ENCODE measurements at regions not wholly inside any gene's neighbourhood (a gene's known extent, or its start where the extent isn't known, plus 50 kb on each side); places are given as distances from the start of the nearest gene placed in this dataset.

DNA sequence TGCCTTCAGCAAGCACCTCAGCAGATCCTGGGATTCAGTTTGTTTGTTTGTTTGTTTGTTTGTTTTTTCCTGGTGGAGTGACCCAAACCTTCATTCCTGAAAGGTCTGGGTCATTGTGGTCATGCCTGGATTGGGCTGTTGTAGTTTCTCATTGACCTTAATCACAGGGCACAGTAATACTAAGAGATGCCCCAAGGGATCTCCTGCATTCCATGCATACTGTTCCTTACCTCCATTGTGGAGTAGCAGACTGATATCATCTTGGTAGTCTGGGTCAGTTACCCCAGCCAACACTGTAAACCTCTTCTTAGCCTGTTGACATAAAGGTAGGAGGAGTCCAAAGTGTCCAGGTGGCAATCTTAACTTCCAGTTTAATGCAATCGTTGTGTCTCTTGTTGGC lies 1466.7 kb upstream of the CDH9 start:
- H3K23me2 ChIP-seq (ENCODE audit: low read depth, low read length): no peaks in the 10 kb centered on the region
- CTCF ChIA-PET (ENCODE audit: partially characterized antibody): no interaction called here
- POLR2A ChIA-PET (ENCODE audit: partially characterized antibody): no interaction called here
- TF ChIP-seq, protein P1, sequence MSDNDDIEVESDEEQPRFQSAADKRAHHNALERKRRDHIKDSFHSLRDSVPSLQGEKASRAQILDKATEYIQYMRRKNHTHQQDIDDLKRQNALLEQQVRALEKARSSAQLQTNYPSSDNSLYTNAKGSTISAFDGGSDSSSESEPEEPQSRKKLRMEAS (IDR thresholded peaks at IDR 0.05): no peak
- TF ChIP-seq CBX8 (IDR thresholded peaks at IDR 0.05; ENCODE audit: borderline replicate concordance, low read depth, low read length) (no peak), BCL11A (IDR thresholded peaks at IDR 0.05; ENCODE audit: low read depth in 2 of 2, low read length in 2 of 2) (no peak), GABPA (IDR thresholded peaks at IDR 0.05; ENCODE audit: borderline replicate concordance, insufficient read depth, low read length) (no peak), POLR2A (IDR thresholded peaks at IDR 0.05; ENCODE audit: control extremely low read depth in 1 of 2, low read depth in 2 of 2, low read length in 2 of 2) (no peak), EP300 (IDR thresholded peaks at IDR 0.05; ENCODE audit: borderline replicate concordance in 1 of 2, low read depth in 2 of 2, low read length in 2 of 2) (no peak), YY1 (IDR thresholded peaks at IDR 0.05; ENCODE audit: low read depth, low read length) (no peak), BACH1 (IDR thresholded peaks at IDR 0.05; ENCODE audit: low read length) (no peak), PHF8 (conservative IDR thresholded peaks at IDR 0.05; ENCODE audit: low read depth, low read length) (no peak), CEBPB (IDR thresholded peaks at IDR 0.05; ENCODE audit: low read depth, low read length) (no peak), RFX5 (IDR thresholded peaks at IDR 0.05; ENCODE audit: borderline replicate concordance, low read depth, low read length) (no peak), HDAC6 (IDR thresholded peaks at IDR 0.05; ENCODE audit: low read depth, low read length) (no peak), GTF2F1 (IDR thresholded peaks at IDR 0.05; ENCODE audit: borderline replicate concordance, low read depth, low read length) (no peak), TBP (IDR thresholded peaks at IDR 0.05; ENCODE audit: low read depth, low read length) (no peak), SIRT6 (IDR thresholded peaks at IDR 0.05; ENCODE audit: low read length) (no peak), SP1 (IDR thresholded peaks at IDR 0.05; ENCODE audit: low read depth, low read length) (no peak), CHD2 (IDR thresholded peaks at IDR 0.05; ENCODE audit: low read length) (no peak)

More for the DNA sequence above, 1466.7 kb upstream of the CDH9 start:
- H3K27me3 ChIP-seq (replicated peaks in 1 of 4; ENCODE audit: control insufficient read depth in 3 of 4, extremely low read depth in 1 of 4, insufficient read depth in 3 of 4, low read length in 3 of 4): no peaks in the 10 kb centered on the region
- no peaks in the 10 kb centered on the region for H3K36me3 ChIP-seq (ENCODE audit: control insufficient read depth in 2 of 4, insufficient read depth in 4 of 4, low read length in 3 of 4)
- no peak overlapping the region for H4K91ac ChIP-seq (replicated peaks; ENCODE audit: insufficient read length, low read length)
- H3K9ac ChIP-seq (replicated peaks in 1 of 4; ENCODE audit: extremely low read depth in 1 of 4, low read depth in 3 of 4, low read length in 3 of 4): no peak overlapping the region
- H3K27ac ChIP-seq (ENCODE audit: low read depth, low read length): no peak overlapping the region
- WGBS, 2 experiments (ENCODE audit: extremely low coverage in 1 of 2, insufficient coverage in 1 of 2, insufficient read length in 1 of 2, insufficient replicate concordance in 2 of 2, low coverage in 1 of 2, low lambda C conversion rate in 2 of 2, missing lambda C conversion rate in 1 of 2): 89% methylated on average over 1 of the region's 1 CpG; no CpG with 5 or more reads in 1 of the 2 experiments
- DNase-seq (ENCODE audit: low read depth in 1 of 2, low spot score in 2 of 2) (no peak), FAIRE-seq (no peak)
- H2BK20ac ChIP-seq (ENCODE audit: low read length): no peak overlapping the region
- no peak overlapping the region for H2AFZ ChIP-seq (ENCODE audit: low read length)
- no peak overlapping the region for H4K8ac ChIP-seq (ENCODE audit: extremely low read depth, insufficient read depth, low read length)
- no peak overlapping the region for H3K56ac ChIP-seq (replicated peaks; ENCODE audit: insufficient read length, low read depth, low read length)
- H3K4me1 ChIP-seq (replicated peaks in 1 of 4; ENCODE audit: control insufficient read depth in 3 of 4, insufficient read depth in 4 of 4, low read length in 3 of 4): no peaks in the 10 kb centered on the region
- no peak overlapping the region for H3K4me2 ChIP-seq (ENCODE audit: insufficient read depth in 1 of 2, low read depth in 2 of 2, low read length in 2 of 2)
- H2BK5ac ChIP-seq (ENCODE audit: low read depth, low read length): no peak overlapping the region
- no peak overlapping the region for H3K4me3 ChIP-seq (ENCODE audit: extremely low read depth in 1 of 4, insufficient read depth in 2 of 4, low read depth in 3 of 4, low read length in 4 of 4)
- H4K5ac ChIP-seq (ENCODE audit: insufficient read length, low read depth, low read length): no peak overlapping the region
- H3K23ac ChIP-seq (ENCODE audit: insufficient read length): no peak overlapping the region
- H3K18ac ChIP-seq (ENCODE audit: extremely low read depth, low read length): no peak overlapping the region
- H2BK12ac ChIP-seq (ENCODE audit: low read depth, low read length): no peak overlapping the region
- no peaks in the 10 kb centered on the region for H4K20me1 ChIP-seq (replicated peaks in 1 of 2; ENCODE audit: control insufficient read depth in 1 of 2, insufficient read depth in 2 of 2, low read length in 2 of 2)
- no peak overlapping the region for H2AK5ac ChIP-seq (ENCODE audit: low read depth, low read length)
- no peaks in the 10 kb centered on the region for H3K9me3 ChIP-seq (ENCODE audit: insufficient read depth in 2 of 2, low read depth in 1 of 2, low read length in 1 of 2)
- no peaks in the 10 kb centered on the region for H3K79me2 ChIP-seq (ENCODE audit: control insufficient read depth in 1 of 2, insufficient read depth in 2 of 2, low read length in 2 of 2)
- no peak overlapping the region for H2BK15ac ChIP-seq (ENCODE audit: low read length)
- no peaks in the 10 kb centered on the region for H3K79me1 ChIP-seq (ENCODE audit: low read depth, low read length)
- no peak overlapping the region for H3K4ac ChIP-seq (replicated peaks; ENCODE audit: insufficient read length, low read depth, low read length)
- no peak overlapping the region for H2BK120ac ChIP-seq (replicated peaks; ENCODE audit: low read depth, low read length)
- no peak overlapping the region for H3K14ac ChIP-seq (ENCODE audit: insufficient read length)

Data from H1 (cell line).